WI38 (cell line): ENCODE measurements at regions not wholly inside any gene's neighbourhood (a gene's known extent, or its start where the extent isn't known, plus 50 kb on each side); places are given as distances from the start of the nearest gene placed in this dataset.

Experiments
- H3K4me3 ChIP-seq: 2 replicates; pipeline ENCODE4 v1.5.1; 2011; ENCODE audit warnings: low read depth, mild to moderate bottlenecking, control low read depth, low read length
- CTCF ChIP-seq: IDR thresholded peaks from 2 replicates; pipeline ENCODE4 v1.5.1; 2012; ENCODE audit warnings: low read depth, mild to moderate bottlenecking, control low read depth, low read length

GRCh38 chr2:42877936-42878335 is 85.6 kb upstream of the HAAO start:
- no peak overlapping the region for H3K4me3 ChIP-seq
- TF ChIP-seq CTCF, result no peak

DNA sequence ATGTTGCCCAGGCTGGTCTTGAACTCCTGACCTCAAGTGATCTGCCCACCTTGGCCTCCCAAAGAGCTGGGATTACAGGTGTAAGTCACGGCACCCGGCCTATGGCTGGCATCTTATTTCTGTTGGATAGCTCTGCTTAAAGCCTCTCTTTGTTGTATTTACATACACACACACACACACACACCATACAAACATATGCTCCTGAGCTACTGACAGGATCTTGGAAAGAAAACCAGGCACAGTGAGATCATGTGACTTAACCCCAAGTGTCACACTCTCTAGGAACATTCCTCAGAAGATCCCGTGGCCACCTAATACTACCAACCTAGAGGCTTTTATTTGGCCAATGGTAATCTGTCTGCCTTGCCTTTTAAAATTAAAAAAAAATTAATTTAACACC is 85.1 kb upstream of the HAAO start:
- no peak for TF ChIP-seq CTCF
- no peak overlapping the region for H3K4me3 ChIP-seq

- TF ChIP-seq CTCF, result no peak
- H3K4me3 ChIP-seq, result no peak overlapping the region
These were observed 84.0 kb upstream of the HAAO start for GRCh38 chr2:42876326-42876751.

DNA sequence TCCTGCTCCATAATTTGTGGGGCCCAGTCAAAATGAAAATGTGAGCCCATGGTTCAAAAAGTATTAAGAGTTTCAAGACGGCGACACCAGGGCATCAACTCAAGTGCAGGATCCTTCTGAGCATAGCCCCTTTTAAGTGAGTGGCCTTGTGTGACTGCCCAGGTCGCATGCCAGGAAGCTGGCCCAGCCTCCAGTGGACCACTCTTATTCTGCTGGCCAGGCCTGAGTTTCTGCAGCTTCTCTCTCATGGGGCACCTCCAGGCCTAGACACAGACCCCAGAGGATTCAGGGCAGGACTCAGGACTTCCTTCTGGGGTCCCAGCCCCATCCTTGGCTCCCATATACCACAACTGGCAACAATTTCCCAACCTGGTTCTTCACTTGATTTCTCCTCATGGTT is 83.5 kb upstream of the HAAO start:
- no peak for TF ChIP-seq CTCF
- H3K4me3 ChIP-seq, result no peak overlapping the region

DNA sequence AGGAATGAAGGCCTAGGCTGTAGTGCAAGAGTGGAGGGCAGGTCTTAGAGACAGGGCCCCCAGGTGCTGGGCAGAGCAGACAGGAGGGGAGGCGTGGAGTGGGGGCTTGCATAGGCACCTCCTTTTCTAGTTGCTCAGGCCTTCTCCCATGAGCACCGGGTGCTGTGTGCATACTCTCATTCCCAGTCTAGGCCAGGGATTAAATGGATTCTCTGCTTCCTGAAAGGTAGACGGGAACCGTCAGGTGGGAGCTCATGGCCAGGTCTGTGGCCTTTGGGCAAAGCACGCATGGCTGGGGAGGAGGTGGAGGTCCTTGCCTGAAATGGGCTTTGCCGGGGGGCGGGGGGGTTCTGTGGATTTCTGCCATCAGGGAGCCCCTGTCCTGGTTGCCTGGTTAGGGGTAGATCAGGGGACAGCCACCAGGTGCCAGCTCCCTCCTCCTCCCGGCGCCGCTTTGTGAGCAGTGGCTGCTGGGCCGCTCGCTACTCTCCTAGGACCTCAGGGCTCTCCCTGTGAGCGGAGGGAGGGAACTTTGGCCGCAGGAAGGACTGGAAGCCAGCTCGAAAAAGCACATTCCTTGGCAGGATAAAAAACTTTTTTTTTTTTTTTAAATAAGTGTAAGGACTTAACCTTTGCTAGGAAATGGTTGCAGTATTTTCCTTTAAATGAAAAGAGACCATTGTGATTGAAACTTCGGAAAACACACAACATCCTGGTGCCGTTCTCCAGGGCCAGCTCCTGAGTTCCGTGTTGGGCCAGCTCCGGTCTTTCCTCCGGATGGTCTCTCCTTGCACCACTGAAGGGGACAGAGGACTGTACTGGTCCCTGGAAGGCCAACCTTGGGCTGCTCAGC is 82.8 kb upstream of the HAAO start:
- no peak overlapping the region for H3K4me3 ChIP-seq
- no peak for TF ChIP-seq CTCF

DNA sequence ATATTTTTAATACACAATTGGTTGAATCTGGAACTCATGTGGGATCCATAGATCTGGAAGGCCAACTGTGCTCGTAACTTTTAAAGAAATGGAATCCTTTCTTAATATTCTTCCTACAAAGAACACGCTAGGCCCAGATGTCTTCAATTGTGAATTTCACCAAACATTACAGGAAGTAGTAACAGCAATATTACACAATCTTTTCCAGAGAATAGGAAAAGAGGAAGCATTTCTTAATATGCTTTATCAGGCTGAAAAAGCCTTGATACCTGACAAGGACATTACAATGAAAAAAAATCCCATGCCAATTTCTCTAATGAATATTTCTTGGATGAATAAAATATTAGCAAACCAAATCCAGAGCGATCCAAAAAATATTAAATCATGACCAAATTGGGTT is 80.3 kb upstream of the HAAO start:
- no peak overlapping the region for H3K4me3 ChIP-seq
- TF ChIP-seq CTCF, result no peak

- no peak overlapping the region for H3K4me3 ChIP-seq
These were observed 79.0 kb upstream of the HAAO start for GRCh38 chr2:42871372-42871771.

More at GRCh38 chr2:42871372-42871771, 79.0 kb upstream of the HAAO start:
- no peak for TF ChIP-seq CTCF
